Ascending aorta (tissue), 2 donors: ENCODE measurements at regions not wholly inside any gene's neighbourhood (a gene's known extent, or its start where the extent isn't known, plus 50 kb on each side); places are given as distances from the start of the nearest gene placed in this dataset.

Experiments
- DNase-seq, 2 donors: peaks; one replicate each; pipeline ENCODE4 v3.0.0-alpha.2; 2019; ENCODE audit warnings: low spot score in 2 of 2
- H3K27ac ChIP-seq, 2 donors: fragments of 200-600 bp; sonication (generic); one replicate each; pipeline ENCODE4 v1.5.1; 2016 to 2017; ENCODE audit warnings: mild to moderate bottlenecking in 1 of 2
- H3K27me3 ChIP-seq: fragments of 200-600 bp; sonication (generic); one replicate; pipeline ENCODE4 v1.5.1; 2017
- H3K36me3 ChIP-seq, 2 donors: fragments of 200-600 bp; sonication (generic); one replicate each; pipeline ENCODE4 v1.5.1; 2016
- H3K4me1 ChIP-seq, 2 donors: fragments of 200-600 bp; sonication (generic); one replicate each; pipeline ENCODE4 v1.5.1; 2016 to 2017; ENCODE audit warnings: mild to moderate bottlenecking in 1 of 2
- H3K4me3 ChIP-seq, 2 donors: fragments of 200-600 bp; sonication (generic); one replicate each; pipeline ENCODE4 v1.5.1; 2016 to 2017; ENCODE audit warnings: mild to moderate bottlenecking in 1 of 2
- H3K9me3 ChIP-seq, 2 donors: fragments of 200-600 bp; sonication (generic); one replicate each; pipeline ENCODE4 v1.5.1; 2016
- intact Hi-C: fragments of 100-400 bp; cut with DNase I; formaldehyde crosslinking; loops from one replicate; pipeline ENCODE4 v1.15.1; 2023
- TF ChIP-seq, protein P1 (sequence below), 3 experiments: fragments of 200-600 bp in 2 of 3; fragments of 450-650 bp in 1 of 3; sonication (generic) in 2 of 3; IDR thresholded peaks; one replicate each; pipeline ENCODE4 v1.5.1; 2016 to 2019; ENCODE audit warnings: antibody characterized with exemption in 3 of 3, mild to moderate bottlenecking in 1 of 3, moderate library complexity in 1 of 3

DNA sequence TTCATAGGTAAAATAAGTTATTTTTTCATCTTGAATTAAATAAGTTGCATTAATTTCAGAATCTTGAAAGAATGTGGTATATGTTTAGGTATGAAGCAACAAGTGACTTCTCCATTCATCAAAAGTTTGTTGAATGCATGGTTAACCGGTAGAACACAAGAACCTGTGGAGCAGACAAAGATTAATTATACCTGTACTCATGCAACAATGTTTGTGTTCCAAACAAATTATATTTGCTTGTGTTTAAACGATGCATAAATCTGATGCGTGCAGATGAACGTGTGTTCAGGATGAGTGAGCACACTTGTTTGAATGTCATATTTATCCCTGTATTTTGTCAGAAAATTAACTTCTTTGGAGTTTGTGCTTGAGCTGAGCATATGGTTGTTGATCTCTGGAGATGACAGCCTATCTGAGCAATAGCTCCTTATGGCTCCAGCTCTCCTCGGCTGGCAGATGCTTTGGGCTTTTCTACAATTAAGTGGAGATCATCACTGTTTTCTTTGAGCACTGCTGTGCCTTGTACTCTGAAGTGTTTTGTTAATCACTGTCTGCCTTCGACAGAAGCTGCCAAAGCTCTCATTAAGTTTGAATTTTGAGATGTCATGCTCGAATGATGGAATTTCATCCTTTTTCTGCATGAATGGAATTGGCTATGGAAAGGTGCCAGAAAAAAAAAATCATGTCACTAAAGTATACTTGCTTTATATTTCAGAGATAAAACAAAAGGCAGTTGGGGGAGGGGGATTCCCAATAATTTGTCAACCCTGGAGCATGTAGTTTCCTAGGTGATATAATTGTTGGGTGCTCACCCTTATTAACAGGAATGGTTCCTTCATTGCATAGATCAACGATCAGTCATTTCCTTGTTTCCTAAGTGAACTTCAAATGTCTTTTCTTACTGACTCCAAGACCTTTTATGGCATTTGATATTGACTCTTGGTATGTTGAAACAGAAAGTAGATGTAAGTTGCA, 502.5 kb upstream of the ARRDC3 start:
- no peak for DNase-seq
- Histone ChIP-seq H3K4me3 (no peak overlapping the region), H3K27me3 (no peaks in the 10 kb centered on the region), H3K36me3 (no peaks in the 10 kb centered on the region), H3K9me3 (no peaks in the 10 kb centered on the region), H3K27ac (no peak overlapping the region), H3K4me1 (no peaks in the 10 kb centered on the region)
- intact Hi-C loops = no loop called here
- TF ChIP-seq, protein P1, sequence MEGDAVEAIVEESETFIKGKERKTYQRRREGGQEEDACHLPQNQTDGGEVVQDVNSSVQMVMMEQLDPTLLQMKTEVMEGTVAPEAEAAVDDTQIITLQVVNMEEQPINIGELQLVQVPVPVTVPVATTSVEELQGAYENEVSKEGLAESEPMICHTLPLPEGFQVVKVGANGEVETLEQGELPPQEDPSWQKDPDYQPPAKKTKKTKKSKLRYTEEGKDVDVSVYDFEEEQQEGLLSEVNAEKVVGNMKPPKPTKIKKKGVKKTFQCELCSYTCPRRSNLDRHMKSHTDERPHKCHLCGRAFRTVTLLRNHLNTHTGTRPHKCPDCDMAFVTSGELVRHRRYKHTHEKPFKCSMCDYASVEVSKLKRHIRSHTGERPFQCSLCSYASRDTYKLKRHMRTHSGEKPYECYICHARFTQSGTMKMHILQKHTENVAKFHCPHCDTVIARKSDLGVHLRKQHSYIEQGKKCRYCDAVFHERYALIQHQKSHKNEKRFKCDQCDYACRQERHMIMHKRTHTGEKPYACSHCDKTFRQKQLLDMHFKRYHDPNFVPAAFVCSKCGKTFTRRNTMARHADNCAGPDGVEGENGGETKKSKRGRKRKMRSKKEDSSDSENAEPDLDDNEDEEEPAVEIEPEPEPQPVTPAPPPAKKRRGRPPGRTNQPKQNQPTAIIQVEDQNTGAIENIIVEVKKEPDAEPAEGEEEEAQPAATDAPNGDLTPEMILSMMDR (IDR thresholded peaks at IDR 0.05) = no peak

- intact Hi-C loops = no loop called here
- Histone ChIP-seq H3K4me1 (no peaks in the 10 kb centered on the region), H3K27ac (no peak overlapping the region), H3K9me3 (no peaks in the 10 kb centered on the region), H3K36me3 (no peaks in the 10 kb centered on the region), H3K27me3 (no peaks in the 10 kb centered on the region), H3K4me3 (no peak overlapping the region)
- TF ChIP-seq, protein P1 (IDR thresholded peaks at IDR 0.05) = no peak
- no peak for DNase-seq
These were observed 500.9 kb upstream of the ARRDC3 start for GRCh38 chr5:91884036-91884435.

- Histone ChIP-seq H3K27me3 (no peaks in the 10 kb centered on the region), H3K4me3 (no peak overlapping the region), H3K27ac (no peak overlapping the region), H3K36me3 (no peaks in the 10 kb centered on the region), H3K9me3 (no peaks in the 10 kb centered on the region), H3K4me1 (no peaks in the 10 kb centered on the region)
- TF ChIP-seq, protein P1 (IDR thresholded peaks at IDR 0.05) = no peak
- DNase-seq = no peak
- intact Hi-C loops = no loop called here
These were observed 492.2 kb upstream of the ARRDC3 start for GRCh38 chr5:91875196-91875779.

DNA sequence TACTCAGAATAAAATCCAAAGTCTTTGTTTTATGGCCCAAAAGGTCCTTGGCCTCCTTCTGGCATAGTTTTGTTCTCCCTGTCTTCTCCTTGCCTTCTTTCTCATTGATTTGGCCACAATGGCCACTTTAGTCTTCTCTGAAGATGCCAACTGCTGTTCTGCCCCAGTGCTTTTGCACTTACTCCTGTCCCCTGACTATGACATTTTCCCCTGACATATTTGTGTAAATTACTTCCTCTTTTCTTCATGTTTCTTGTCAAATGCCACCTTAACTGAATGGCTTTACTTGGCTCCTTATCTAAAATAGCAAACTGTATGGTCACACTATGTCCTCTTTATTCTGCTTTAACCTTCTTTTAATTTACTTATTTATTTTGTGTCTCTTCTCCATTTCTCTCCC, 484.7 kb upstream of the ARRDC3 start:
- Histone ChIP-seq H3K9me3 (no peaks in the 10 kb centered on the region), H3K36me3 (no peaks in the 10 kb centered on the region), H3K4me1 (no peaks in the 10 kb centered on the region), H3K4me3 (no peak overlapping the region), H3K27ac (no peak overlapping the region), H3K27me3 (no peaks in the 10 kb centered on the region)
- TF ChIP-seq, protein P1 (IDR thresholded peaks at IDR 0.05) = no peak
- intact Hi-C loops = no loop called here
- no peak for DNase-seq

DNA sequence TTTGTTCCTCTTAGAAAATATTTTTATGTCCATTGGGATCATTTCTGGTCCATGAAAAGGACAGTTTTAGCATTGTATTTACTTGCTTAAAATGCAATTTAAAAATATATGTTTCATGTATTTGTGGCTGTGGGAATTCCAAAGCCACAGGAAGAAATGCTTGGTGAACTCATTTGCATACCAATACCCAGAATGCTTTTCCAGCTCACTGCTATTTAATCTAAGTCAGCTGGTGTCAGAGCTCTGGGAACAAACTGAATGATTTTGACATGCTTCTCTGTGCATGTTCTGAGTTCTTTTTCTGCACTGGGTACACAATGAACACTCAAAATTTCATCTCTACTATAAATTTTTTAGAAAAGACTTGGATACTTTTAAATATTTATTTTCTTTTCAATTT, 482.8 kb upstream of the ARRDC3 start:
- Histone ChIP-seq H3K36me3 (no peaks in the 10 kb centered on the region), H3K9me3 (no peaks in the 10 kb centered on the region), H3K27ac (no peak overlapping the region), H3K4me3 (no peak overlapping the region), H3K27me3 (no peaks in the 10 kb centered on the region), H3K4me1 (no peaks in the 10 kb centered on the region)
- no peak for DNase-seq
- TF ChIP-seq, protein P1 (IDR thresholded peaks at IDR 0.05) = no peak
- intact Hi-C loops = no loop called here
